HCT116 (cell line): ENCODE measurements at regions not wholly inside any gene's neighbourhood (a gene's known extent, or its start where the extent isn't known, plus 50 kb on each side); places are given as distances from the start of the nearest gene placed in this dataset.

Experiments
- ATAC-seq: fragments of 200-7000 bp; cut with Tn5 transposase; 2 replicates; pipeline ENCODE4 v1.9.1; 2020; ENCODE audit warnings: mild to moderate bottlenecking, moderate library complexity
- BruUV-seq: library from RNA; stranded (reverse); fragments of 400-500 nt; replicated peaks from 2 replicates; lab custom pipeline; 2021; lab: Mats Ljungman, UMichigan
- CTCF ChIA-PET: fragments of 300-600 bp; sonication (Branson Sonifier 250); formaldehyde crosslinking; loops from one replicate; lab custom pipeline; 2021; ENCODE audit warnings: antibody characterized with exemption; lab: Charles Lee
- POLR2A ChIA-PET: fragments of 300-600, 350-600 bp; sonication (Branson Sonifier 250); formaldehyde crosslinking; loops from one replicate; lab custom pipeline; 2021; ENCODE audit warnings: antibody characterized with exemption; lab: Charles Lee
- RAD21 ChIA-PET, 2 experiments: fragments of 300-600 bp; sonication (Branson Sonifier 250); formaldehyde crosslinking; loops; one replicate each; lab custom pipeline; 2023; ENCODE audit warnings: low total read pairs in 2 of 2; ENCODE audit not compliant: uncharacterized antibody in 2 of 2, unreplicated experiment in 2 of 2, low non-redundant PET in 1 of 2; lab: Charles Lee
- DNase-seq: peaks from one replicate; pipeline ENCODE4 v3.0.0-alpha.2; 2010; ENCODE audit warnings: low read depth, low spot score
- H2AFZ ChIP-seq: fragments of 200-600 bp; shearing (Covaris generic), sonication (generic); 2 replicates; pipeline ENCODE4 v1.6.1; 2017; ENCODE audit warnings: low read depth, mixed run types, mixed read lengths, antibody characterized with exemption, low read length; ENCODE audit not compliant: poor library complexity, severe bottlenecking
- H3K27ac ChIP-seq: 2 replicates; pipeline ENCODE4 v1.5.1; 2012; ENCODE audit warnings: low read depth, low read length
- H3K27me3 ChIP-seq: fragments of 200-600 bp; sonication (generic); 2 replicates; pipeline ENCODE4 v1.6.1; 2016; ENCODE audit warnings: mixed run types, low read length, mixed read lengths; ENCODE audit not compliant: insufficient read depth
- H3K36me3 ChIP-seq, 2 experiments: fragments of 200-500 bp in 1 of 2; fragments of 200-600 bp in 1 of 2; sonication (Bioruptor generic) in 1 of 2; sonication (generic) in 1 of 2; 2 replicates each; pipeline versions ENCODE4 v1.5.1 to v1.6.1; 2014 to 2016; ENCODE audit warnings: low read length in 2 of 2, inconsistent platforms in 1 of 2, mixed read lengths in 1 of 2, mixed run types in 1 of 2; ENCODE audit not compliant: insufficient read depth in 2 of 2, control insufficient read depth in 1 of 2
- H3K4me1 ChIP-seq, 2 experiments: fragments of 200-600 bp in 1 of 2; sonication (generic) in 1 of 2; 2 replicates each; pipeline versions ENCODE4 v1.5.1 to v1.6.1; 2012 to 2017; ENCODE audit warnings: low read length in 2 of 2, inconsistent platforms in 1 of 2, mild to moderate bottlenecking in 1 of 2, mixed read lengths in 1 of 2, mixed run types in 1 of 2, moderate library complexity in 1 of 2; ENCODE audit not compliant: insufficient read depth in 2 of 2, control insufficient read depth in 1 of 2
- H3K4me2 ChIP-seq: fragments of 200-600 bp; sonication (generic); 2 replicates; pipeline ENCODE4 v1.6.1; 2017; ENCODE audit warnings: mixed run types, low read length, mixed read lengths
- H3K4me3 ChIP-seq, 2 experiments: fragments of 200-600 bp in 1 of 2; sonication (generic) in 1 of 2; replicated peaks in 1 of 2; 2 replicates each; pipeline ENCODE4 v1.5.1; 2011 to 2016; ENCODE audit warnings: low read length in 2 of 2, control low read depth in 1 of 2, low read depth in 1 of 2, mild to moderate bottlenecking in 1 of 2, mixed read lengths in 1 of 2, mixed run types in 1 of 2
- H3K79me2 ChIP-seq: fragments of 200-600 bp; sonication (generic); 2 replicates; pipeline ENCODE4 v1.6.1; 2017; ENCODE audit warnings: mild to moderate bottlenecking, mixed run types, low read length, moderate library complexity, mixed read lengths; ENCODE audit not compliant: insufficient read depth
- H3K9ac ChIP-seq: fragments of 200-600 bp; sonication (generic); 2 replicates; pipeline ENCODE4 v1.6.1; 2016; ENCODE audit warnings: low read length, mixed read lengths
- H3K9me2 ChIP-seq: fragments of 200-600 bp; sonication (generic), shearing (Covaris generic); 2 replicates; pipeline ENCODE4 v1.6.1; 2017; ENCODE audit warnings: mixed run types, mild to moderate bottlenecking, moderate library complexity; ENCODE audit not compliant: insufficient read depth
- H3K9me3 ChIP-seq, 2 experiments: fragments of 200-500 bp in 1 of 2; fragments of 200-600 bp in 1 of 2; sonication (Bioruptor generic) in 1 of 2; sonication (generic) in 1 of 2; 2 replicates each; pipeline ENCODE4 v1.6.1; 2014 to 2017; ENCODE audit warnings: low read length in 2 of 2, mixed read lengths in 2 of 2, inconsistent platforms in 1 of 2, low read depth in 1 of 2, mild to moderate bottlenecking in 1 of 2, mixed run types in 1 of 2, moderate library complexity in 1 of 2; ENCODE audit not compliant: control insufficient read depth in 1 of 2, insufficient read depth in 1 of 2
- H4K20me1 ChIP-seq: fragments of 200-600 bp; sonication (generic), shearing (Covaris generic); 2 replicates; pipeline ENCODE4 v1.6.1; 2017; ENCODE audit warnings: mixed run types, mild to moderate bottlenecking, moderate library complexity; ENCODE audit not compliant: insufficient read depth
- CBX3 ChIP-seq: IDR thresholded peaks from 2 replicates; pipeline ENCODE4 v1.6.1; 2012; ENCODE audit warnings: low read depth
- CEBPB ChIP-seq: IDR thresholded peaks from 2 replicates; pipeline ENCODE4 v1.6.1; 2012; ENCODE audit warnings: low read depth
- EZH2 ChIP-seq: fragments of 200-600 bp; sonication (generic); IDR thresholded peaks from 2 replicates; pipeline ENCODE4 v1.6.1; 2017; ENCODE audit warnings: antibody characterized with exemption, mixed run types
- EZH2phosphoT487 ChIP-seq: fragments of 200-600 bp; IDR thresholded peaks from 2 replicates; pipeline ENCODE4 v1.6.1; 2018; ENCODE audit warnings: antibody characterized with exemption, borderline replicate concordance
- FOSL1 ChIP-seq: IDR thresholded peaks from 2 replicates; pipeline ENCODE4 v1.6.1; 2012; ENCODE audit warnings: low read depth
- JUND ChIP-seq: IDR thresholded peaks from 2 replicates; pipeline ENCODE4 v1.6.1; 2012
- POLR2AphosphoS5 ChIP-seq: IDR thresholded peaks from 2 replicates; pipeline ENCODE4 v1.6.1; 2011; ENCODE audit warnings: mild to moderate bottlenecking, low read depth, low read length, moderate library complexity
- RAD21 ChIP-seq: IDR thresholded peaks from 2 replicates; pipeline ENCODE4 v1.6.1; 2012; ENCODE audit warnings: low read depth, mild to moderate bottlenecking
- SIN3A ChIP-seq: IDR thresholded peaks from 2 replicates; pipeline ENCODE4 v1.6.1; 2012; ENCODE audit warnings: low read depth
- SP1 ChIP-seq: IDR thresholded peaks from 2 replicates; pipeline ENCODE4 v1.6.1; 2012; ENCODE audit warnings: low read depth
- SRF ChIP-seq: IDR thresholded peaks from 2 replicates; pipeline ENCODE4 v1.6.1; 2012; ENCODE audit warnings: low read depth
- TCF7L2 ChIP-seq: IDR thresholded peaks from 2 replicates; pipeline ENCODE4 v1.7.0; 2011; ENCODE audit warnings: borderline replicate concordance, inconsistent platforms; ENCODE audit not compliant: insufficient read depth, insufficient read length; ENCODE audit errors: extremely low read depth
- YY1 ChIP-seq: IDR thresholded peaks from 2 replicates; pipeline ENCODE4 v1.6.1; 2011; ENCODE audit warnings: low read length, low read depth, moderate library complexity, mild to moderate bottlenecking; ENCODE audit not compliant: insufficient replicate concordance; ENCODE audit errors: extremely low read depth
- ZFX ChIP-seq: fragments of 450-650 bp; IDR thresholded peaks from 2 replicates; pipeline ENCODE4 v1.6.1; 2017
- ZNF274 ChIP-seq: fragments of 200-500 bp; sonication (Bioruptor generic); IDR thresholded peaks from 2 replicates; pipeline ENCODE4 v1.6.1; 2014; ENCODE audit warnings: mild to moderate bottlenecking, low read depth, low read length, inconsistent platforms
- intact Hi-C: fragments of 100-400 bp; cut with micrococcal nuclease; formaldehyde crosslinking; loops from 2 replicates; pipeline ENCODE4 v1.10.0; 2022
- TF ChIP-seq, protein P1 (sequence below), 3 experiments: fragments of 200-600 bp in 1 of 3; sonication (generic) in 1 of 3; IDR thresholded peaks in 2 of 3; conservative IDR thresholded peaks in 1 of 3; 2 replicates each; pipeline ENCODE4 v1.5.1; 2012 to 2017; ENCODE audit warnings: low read depth in 2 of 3, low read length in 2 of 3, antibody characterized with exemption in 1 of 3, borderline replicate concordance in 1 of 3, control low read depth in 1 of 3, mild to moderate bottlenecking in 1 of 3, mixed read lengths in 1 of 3, mixed run types in 1 of 3, moderate library complexity in 1 of 3; ENCODE audit not compliant: insufficient read depth in 1 of 3
- TF ChIP-seq, protein P2 (sequence below): IDR thresholded peaks from 2 replicates; pipeline ENCODE4 v1.6.1; 2011; ENCODE audit warnings: mild to moderate bottlenecking, low read length, moderate library complexity; ENCODE audit not compliant: insufficient replicate concordance; ENCODE audit errors: extremely low read depth
- TF ChIP-seq, protein P3 (sequence below): IDR thresholded peaks from 2 replicates; pipeline ENCODE4 v1.6.1; 2012
- TF ChIP-seq, protein P4 (sequence below): IDR thresholded peaks from 2 replicates; pipeline ENCODE4 v1.6.1; 2012

- intact Hi-C loops: no loop called here
- TF ChIP-seq SRF (no peak), SP1 (no peak), EZH2phosphoT487 (no peak), EZH2 (no peak), CEBPB (no peak), SIN3A (no peak), YY1 (no peak), JUND (no peak), RAD21 (no peak), TCF7L2 (no peak), POLR2AphosphoS5 (no peak), ZNF274 (no peak), FOSL1 (no peak), CBX3 (no peak), ZFX (no peak)
- TF ChIP-seq, protein P1, sequence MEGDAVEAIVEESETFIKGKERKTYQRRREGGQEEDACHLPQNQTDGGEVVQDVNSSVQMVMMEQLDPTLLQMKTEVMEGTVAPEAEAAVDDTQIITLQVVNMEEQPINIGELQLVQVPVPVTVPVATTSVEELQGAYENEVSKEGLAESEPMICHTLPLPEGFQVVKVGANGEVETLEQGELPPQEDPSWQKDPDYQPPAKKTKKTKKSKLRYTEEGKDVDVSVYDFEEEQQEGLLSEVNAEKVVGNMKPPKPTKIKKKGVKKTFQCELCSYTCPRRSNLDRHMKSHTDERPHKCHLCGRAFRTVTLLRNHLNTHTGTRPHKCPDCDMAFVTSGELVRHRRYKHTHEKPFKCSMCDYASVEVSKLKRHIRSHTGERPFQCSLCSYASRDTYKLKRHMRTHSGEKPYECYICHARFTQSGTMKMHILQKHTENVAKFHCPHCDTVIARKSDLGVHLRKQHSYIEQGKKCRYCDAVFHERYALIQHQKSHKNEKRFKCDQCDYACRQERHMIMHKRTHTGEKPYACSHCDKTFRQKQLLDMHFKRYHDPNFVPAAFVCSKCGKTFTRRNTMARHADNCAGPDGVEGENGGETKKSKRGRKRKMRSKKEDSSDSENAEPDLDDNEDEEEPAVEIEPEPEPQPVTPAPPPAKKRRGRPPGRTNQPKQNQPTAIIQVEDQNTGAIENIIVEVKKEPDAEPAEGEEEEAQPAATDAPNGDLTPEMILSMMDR (IDR thresholded peaks at IDR 0.05 in 2 of 3, conservative IDR thresholded peaks at IDR 0.05 in 1 of 3; ENCODE audit: borderline replicate concordance in 1 of 3, insufficient read depth in 1 of 3, low read depth in 2 of 3, low read length in 2 of 3): no peak
- TF ChIP-seq, protein P2, sequence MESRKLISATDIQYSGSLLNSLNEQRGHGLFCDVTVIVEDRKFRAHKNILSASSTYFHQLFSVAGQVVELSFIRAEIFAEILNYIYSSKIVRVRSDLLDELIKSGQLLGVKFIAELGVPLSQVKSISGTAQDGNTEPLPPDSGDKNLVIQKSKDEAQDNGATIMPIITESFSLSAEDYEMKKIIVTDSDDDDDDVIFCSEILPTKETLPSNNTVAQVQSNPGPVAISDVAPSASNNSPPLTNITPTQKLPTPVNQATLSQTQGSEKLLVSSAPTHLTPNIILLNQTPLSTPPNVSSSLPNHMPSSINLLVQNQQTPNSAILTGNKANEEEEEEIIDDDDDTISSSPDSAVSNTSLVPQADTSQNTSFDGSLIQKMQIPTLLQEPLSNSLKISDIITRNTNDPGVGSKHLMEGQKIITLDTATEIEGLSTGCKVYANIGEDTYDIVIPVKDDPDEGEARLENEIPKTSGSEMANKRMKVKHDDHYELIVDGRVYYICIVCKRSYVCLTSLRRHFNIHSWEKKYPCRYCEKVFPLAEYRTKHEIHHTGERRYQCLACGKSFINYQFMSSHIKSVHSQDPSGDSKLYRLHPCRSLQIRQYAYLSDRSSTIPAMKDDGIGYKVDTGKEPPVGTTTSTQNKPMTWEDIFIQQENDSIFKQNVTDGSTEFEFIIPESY: no peak
- TF ChIP-seq, protein P3, sequence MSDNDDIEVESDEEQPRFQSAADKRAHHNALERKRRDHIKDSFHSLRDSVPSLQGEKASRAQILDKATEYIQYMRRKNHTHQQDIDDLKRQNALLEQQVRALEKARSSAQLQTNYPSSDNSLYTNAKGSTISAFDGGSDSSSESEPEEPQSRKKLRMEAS: no peak
- TF ChIP-seq, protein P4, sequence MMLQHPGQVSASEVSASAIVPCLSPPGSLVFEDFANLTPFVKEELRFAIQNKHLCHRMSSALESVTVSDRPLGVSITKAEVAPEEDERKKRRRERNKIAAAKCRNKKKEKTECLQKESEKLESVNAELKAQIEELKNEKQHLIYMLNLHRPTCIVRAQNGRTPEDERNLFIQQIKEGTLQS: no peak
- RAD21 ChIA-PET: no interaction called here
These were observed 336.1 kb upstream of the NR2F2 start for GRCh38 chr15:95994418-95994817.

More at GRCh38 chr15:95994418-95994817, 336.1 kb upstream of the NR2F2 start:
- Histone ChIP-seq H2AFZ (no peak overlapping the region), H3K9me2 (no peaks in the 10 kb centered on the region), H3K4me3 (no peak overlapping the region), H3K9me3 (no peaks in the 10 kb centered on the region), H3K79me2 (no peaks in the 10 kb centered on the region), H3K27ac (no peak overlapping the region), H4K20me1 (no peaks in the 10 kb centered on the region), H3K36me3 (no peaks in the 10 kb centered on the region), H3K27me3 (no peaks in the 10 kb centered on the region), H3K4me2 (no peak overlapping the region), H3K4me1 (peaks cover 0 to 4% of the 10 kb centered on the region in 2 experiments; a peak in 1 of 4 replicates), H3K9ac (no peak overlapping the region)
- ATAC-seq (no peak), DNase-seq (no peak)
- no TSS peak for BruUV-seq
- ChIA-PET POLR2A (interaction anchor here (0.8 kb wide), 1 partner anchor 435 kb away, joined by 3 read pairs; no protein-coding TSS in a partner anchor), CTCF (no interaction called here)
